ENCODE measurements at regions not wholly inside any gene's neighbourhood (a gene's known extent, or its start where the extent isn't known, plus 50 kb on each side); places are given as distances from the start of the nearest gene placed in this dataset.

GRCh38 chr1:193905288-193906085, 719.1 kb upstream of the B3GALT2 start:
- Histone ChIP-seq H3K79me2 (ENCODE audit: control insufficient read depth, low read length) (no peaks in the 10 kb centered on the region), H3K36me3 (ENCODE audit: control insufficient read depth, low read length) (no peaks in the 10 kb centered on the region), H3K27me3 (ENCODE audit: control insufficient read depth, low read length) (no peaks in the 10 kb centered on the region), H3K9me3 (ENCODE audit: control insufficient read depth, insufficient read depth, low read length) (no peaks in the 10 kb centered on the region), H3K27ac (ENCODE audit: low read depth, low read length) (no peak overlapping the region), H4K20me1 (ENCODE audit: control insufficient read depth, insufficient read depth, low read depth, low read length) (no peaks in the 10 kb centered on the region), H3K4me3 (ENCODE audit: low read length) (no peak overlapping the region), H3K4me1 (ENCODE audit: control insufficient read depth, low read length) (no peaks in the 10 kb centered on the region), H3K4me2 (ENCODE audit: low read length) (no peak overlapping the region), H3K9me2 (replicated peaks; ENCODE audit: control insufficient read depth, low read length) (no peaks in the 10 kb centered on the region), H3F3A (ENCODE audit: control insufficient read depth, insufficient read depth) (no peaks in the 10 kb centered on the region)
- TF ChIP-seq EZH2phosphoT487 (IDR thresholded peaks at IDR 0.05; ENCODE audit: borderline replicate concordance, low read length) (no peak), CTCF (IDR thresholded peaks at IDR 0.05; ENCODE audit: low read depth, low read length, poor library complexity, severe bottlenecking) (no peak)

GRCh38 chr1:193891788-193892187, 705.4 kb upstream of the B3GALT2 start:
- Histone ChIP-seq H3K27me3 (ENCODE audit: control insufficient read depth, low read length) (no peaks in the 10 kb centered on the region), H4K20me1 (ENCODE audit: control insufficient read depth, insufficient read depth, low read depth, low read length) (no peaks in the 10 kb centered on the region), H3K4me1 (ENCODE audit: control insufficient read depth, low read length) (no peaks in the 10 kb centered on the region), H3K36me3 (ENCODE audit: control insufficient read depth, low read length) (no peaks in the 10 kb centered on the region), H3K27ac (ENCODE audit: low read depth, low read length) (no peak overlapping the region), H3K79me2 (ENCODE audit: control insufficient read depth, low read length) (no peaks in the 10 kb centered on the region), H3K9me2 (replicated peaks; ENCODE audit: control insufficient read depth, low read length) (no peaks in the 10 kb centered on the region), H3K9me3 (ENCODE audit: control insufficient read depth, insufficient read depth, low read length) (no peaks in the 10 kb centered on the region), H3K4me3 (ENCODE audit: low read length) (no peak overlapping the region), H3K4me2 (ENCODE audit: low read length) (no peak overlapping the region), H3F3A (ENCODE audit: control insufficient read depth, insufficient read depth) (no peaks in the 10 kb centered on the region)
- TF ChIP-seq CTCF (IDR thresholded peaks at IDR 0.05; ENCODE audit: low read depth, low read length, poor library complexity, severe bottlenecking) (no peak), EZH2phosphoT487 (IDR thresholded peaks at IDR 0.05; ENCODE audit: borderline replicate concordance, low read length) (no peak)

DNA sequence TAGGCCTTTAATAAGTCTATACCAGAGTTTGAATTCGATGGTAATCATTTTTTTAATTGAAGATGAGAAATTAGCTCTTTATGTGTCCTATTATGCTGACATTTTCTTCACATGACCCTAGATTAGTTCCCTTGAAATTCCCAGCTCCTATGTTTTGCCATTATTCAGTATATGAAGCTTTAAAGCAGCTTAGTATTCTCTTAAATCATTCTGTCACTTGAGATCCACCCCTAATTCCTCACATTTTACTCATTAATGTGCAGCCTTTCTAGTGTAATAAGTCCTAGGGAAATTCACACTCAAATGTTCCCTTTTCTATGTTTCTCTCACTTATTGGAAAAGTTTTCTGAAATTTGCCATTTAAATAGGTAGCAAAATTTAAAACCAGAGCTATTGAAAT, 704.5 kb upstream of the B3GALT2 start:
- H3K79me2 ChIP-seq (ENCODE audit: control insufficient read depth, low read length), result no peaks in the 10 kb centered on the region
- TF ChIP-seq EZH2phosphoT487 (IDR thresholded peaks at IDR 0.05; ENCODE audit: borderline replicate concordance, low read length), result no peak
- no peak for TF ChIP-seq CTCF (IDR thresholded peaks at IDR 0.05; ENCODE audit: low read depth, low read length, poor library complexity, severe bottlenecking)
- H3K9me2 ChIP-seq (replicated peaks; ENCODE audit: control insufficient read depth, low read length), result no peaks in the 10 kb centered on the region
- no peak overlapping the region for H3K4me3 ChIP-seq (ENCODE audit: low read length)
- H3K36me3 ChIP-seq (ENCODE audit: control insufficient read depth, low read length), result no peaks in the 10 kb centered on the region
- no peak overlapping the region for H3K27ac ChIP-seq (ENCODE audit: low read depth, low read length)
- no peaks in the 10 kb centered on the region for H3K4me1 ChIP-seq (ENCODE audit: control insufficient read depth, low read length)
- no peaks in the 10 kb centered on the region for H4K20me1 ChIP-seq (ENCODE audit: control insufficient read depth, insufficient read depth, low read depth, low read length)
- H3K9me3 ChIP-seq (ENCODE audit: control insufficient read depth, insufficient read depth, low read length), result no peaks in the 10 kb centered on the region
- no peaks in the 10 kb centered on the region for H3F3A ChIP-seq (ENCODE audit: control insufficient read depth, insufficient read depth)
- no peak overlapping the region for H3K4me2 ChIP-seq (ENCODE audit: low read length)
- H3K27me3 ChIP-seq (ENCODE audit: control insufficient read depth, low read length), result no peaks in the 10 kb centered on the region
